GM12891 (cell line): ENCODE measurements at regions not wholly inside any gene's neighbourhood (a gene's known extent, or its start where the extent isn't known, plus 50 kb on each side); places are given as distances from the start of the nearest gene placed in this dataset.

Experiments used
- PAX5 ChIP-seq: IDR thresholded peaks from 2 replicates; pipeline ENCODE4 v1.6.1; 2011; ENCODE audit warnings: low read length, moderate library complexity, mild to moderate bottlenecking; ENCODE audit not compliant: insufficient read depth, severe bottlenecking
- POLR2A ChIP-seq: IDR thresholded peaks from 2 replicates; pipeline ENCODE4 v1.6.1; 2011; ENCODE audit warnings: low read depth, low read length, control low read depth
- POLR2AphosphoS5 ChIP-seq: IDR thresholded peaks from 2 replicates; pipeline ENCODE4 v1.6.1; 2011; ENCODE audit warnings: low read depth, low read length, control low read depth
- TAF1 ChIP-seq: IDR thresholded peaks from 2 replicates; pipeline ENCODE4 v1.6.1; 2011; ENCODE audit warnings: low read depth, low read length, control low read depth

DNA sequence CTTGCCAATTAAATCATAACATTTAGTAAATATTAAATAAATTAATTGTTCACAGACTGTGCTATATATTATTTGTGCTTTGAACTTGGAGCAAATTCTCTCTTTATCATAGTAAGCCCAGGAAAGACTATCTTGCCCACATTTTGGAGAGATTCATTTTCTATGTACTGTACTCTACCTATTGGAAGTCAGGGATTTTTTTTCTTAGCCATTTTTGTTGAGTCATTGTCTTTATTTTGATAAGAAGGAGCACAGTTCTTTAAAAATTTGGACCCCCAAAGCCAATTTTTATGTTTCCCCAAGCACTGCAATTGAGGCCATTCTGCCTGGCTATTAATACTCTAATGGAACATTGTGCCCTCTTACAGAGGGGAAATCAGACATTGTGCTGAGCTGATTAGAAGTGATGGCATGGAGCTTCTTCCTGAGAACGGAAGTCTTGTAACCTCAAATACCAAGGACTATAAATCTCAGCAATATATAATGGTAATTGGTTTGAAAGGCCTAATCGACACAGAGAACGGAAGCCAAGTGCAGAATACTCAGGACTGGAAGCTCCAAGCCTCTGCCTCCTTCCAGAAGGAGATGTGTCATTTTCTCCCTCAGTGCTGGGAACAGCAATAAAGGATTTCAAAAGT lies 188.8 kb upstream of the PAPPA start:
- TF ChIP-seq POLR2A (no peak), POLR2AphosphoS5 (no peak), PAX5 (no peak), TAF1 (no peak)
